ENCODE measurements at regions not wholly inside any gene's neighbourhood (a gene's known extent, or its start where the extent isn't known, plus 50 kb on each side); places are given as distances from the start of the nearest gene placed in this dataset.

DNA sequence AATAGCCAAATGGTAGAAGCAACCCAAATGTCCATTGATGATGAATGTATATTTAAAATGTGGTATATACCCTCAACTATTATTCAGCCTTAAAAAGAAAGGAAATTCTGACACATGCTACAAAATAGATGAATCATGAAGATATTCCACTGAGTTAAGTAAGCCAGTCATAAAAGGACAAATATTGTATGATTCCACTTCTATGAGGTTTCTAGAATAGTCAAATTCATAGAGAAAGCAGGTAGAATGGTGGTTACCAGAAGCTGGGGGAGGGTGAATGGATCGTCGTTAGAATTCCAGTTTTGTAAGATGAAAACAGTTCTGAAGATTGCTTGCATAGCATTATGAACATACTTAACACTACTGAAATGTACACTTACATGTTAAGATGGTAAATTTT lies 214.3 kb upstream of the MYLIP start:
- no peak for DNase-seq (ENCODE audit: low spot score)
- TF ChIP-seq, protein P1, sequence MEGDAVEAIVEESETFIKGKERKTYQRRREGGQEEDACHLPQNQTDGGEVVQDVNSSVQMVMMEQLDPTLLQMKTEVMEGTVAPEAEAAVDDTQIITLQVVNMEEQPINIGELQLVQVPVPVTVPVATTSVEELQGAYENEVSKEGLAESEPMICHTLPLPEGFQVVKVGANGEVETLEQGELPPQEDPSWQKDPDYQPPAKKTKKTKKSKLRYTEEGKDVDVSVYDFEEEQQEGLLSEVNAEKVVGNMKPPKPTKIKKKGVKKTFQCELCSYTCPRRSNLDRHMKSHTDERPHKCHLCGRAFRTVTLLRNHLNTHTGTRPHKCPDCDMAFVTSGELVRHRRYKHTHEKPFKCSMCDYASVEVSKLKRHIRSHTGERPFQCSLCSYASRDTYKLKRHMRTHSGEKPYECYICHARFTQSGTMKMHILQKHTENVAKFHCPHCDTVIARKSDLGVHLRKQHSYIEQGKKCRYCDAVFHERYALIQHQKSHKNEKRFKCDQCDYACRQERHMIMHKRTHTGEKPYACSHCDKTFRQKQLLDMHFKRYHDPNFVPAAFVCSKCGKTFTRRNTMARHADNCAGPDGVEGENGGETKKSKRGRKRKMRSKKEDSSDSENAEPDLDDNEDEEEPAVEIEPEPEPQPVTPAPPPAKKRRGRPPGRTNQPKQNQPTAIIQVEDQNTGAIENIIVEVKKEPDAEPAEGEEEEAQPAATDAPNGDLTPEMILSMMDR (conservative IDR thresholded peaks at IDR 0.05; ENCODE audit: low read length), result no peak
- no peak for TF ChIP-seq EZH2phosphoT487 (IDR thresholded peaks at IDR 0.05; ENCODE audit: borderline replicate concordance, low read depth, low read length)
- no peaks in the 10 kb centered on the region for H3K9me3 ChIP-seq (ENCODE audit: low read length)
- no TSS peak for BruUV-seq (replicated peaks)
- H3K4me1 ChIP-seq (ENCODE audit: insufficient read depth, low read length, poor library complexity, severe bottlenecking), result no peaks in the 10 kb centered on the region
- intact Hi-C loops (cut with micrococcal nuclease; ENCODE audit: unreplicated experiment), result no loop called here
- H3K4me3 ChIP-seq (ENCODE audit: low read depth, low read length, poor library complexity, severe bottlenecking), result no peak overlapping the region
- ChIA-PET CTCF (ENCODE audit: unreplicated experiment) (interaction anchor here (1.0 kb wide), 1 partner anchor 13 kb away, joined by 3 read pairs; no protein-coding TSS in a partner anchor), POLR2A (interaction anchor here (0.7 to 1.4 kb wide), 2 partner anchors 13 to 20 kb away, joined by 4 to 5 read pairs; no protein-coding TSS in a partner anchor)
- H3K36me3 ChIP-seq (ENCODE audit: insufficient read depth, low read length), result no peaks in the 10 kb centered on the region
- H2AFZ ChIP-seq (ENCODE audit: low read length), result no peak overlapping the region
- no peak overlapping the region for H3K4me2 ChIP-seq (ENCODE audit: low read length)
- no peak overlapping the region for H3K27ac ChIP-seq (ENCODE audit: low read depth, low read length, poor library complexity, severe bottlenecking)
- H3K9me2 ChIP-seq (ENCODE audit: insufficient read depth, low read length), result no peaks in the 10 kb centered on the region
- no peaks in the 10 kb centered on the region for H4K20me1 ChIP-seq (ENCODE audit: insufficient read depth, low read length)
- no peaks in the 10 kb centered on the region for H3K79me2 ChIP-seq (ENCODE audit: insufficient read depth, low read depth, low read length)

DNA sequence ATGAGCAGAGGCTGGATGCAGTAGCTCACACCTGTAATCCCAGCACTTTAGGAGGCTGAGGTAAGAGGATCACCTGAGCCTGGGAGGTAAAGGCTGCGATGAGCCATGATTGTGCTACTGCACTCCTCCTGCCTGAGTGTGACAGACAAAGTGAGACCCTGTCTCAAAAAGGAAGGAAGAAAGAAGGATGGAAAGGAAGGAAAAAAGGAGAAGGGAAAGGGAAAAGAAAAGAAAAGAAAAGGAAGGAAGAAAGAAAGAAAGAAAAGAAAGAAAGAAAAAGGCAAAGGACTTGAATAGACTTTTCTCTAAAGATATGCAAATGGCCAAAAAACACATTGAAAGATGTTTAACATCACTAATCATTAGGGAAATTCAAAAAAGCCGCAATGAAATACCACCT lies 215.3 kb upstream of the MYLIP start:
- Histone ChIP-seq H2AFZ (ENCODE audit: low read length) (no peak overlapping the region), H3K9me3 (ENCODE audit: low read length) (no peaks in the 10 kb centered on the region), H3K4me3 (ENCODE audit: low read depth, low read length, poor library complexity, severe bottlenecking) (no peak overlapping the region), H4K20me1 (ENCODE audit: insufficient read depth, low read length) (no peaks in the 10 kb centered on the region), H3K36me3 (ENCODE audit: insufficient read depth, low read length) (no peaks in the 10 kb centered on the region), H3K9me2 (ENCODE audit: insufficient read depth, low read length) (no peaks in the 10 kb centered on the region), H3K27ac (ENCODE audit: low read depth, low read length, poor library complexity, severe bottlenecking) (no peak overlapping the region), H3K79me2 (ENCODE audit: insufficient read depth, low read depth, low read length) (no peaks in the 10 kb centered on the region), H3K4me1 (ENCODE audit: insufficient read depth, low read length, poor library complexity, severe bottlenecking) (no peaks in the 10 kb centered on the region), H3K4me2 (ENCODE audit: low read length) (no peak overlapping the region)
- no peak for DNase-seq (ENCODE audit: low spot score)
- BruUV-seq (replicated peaks), result no TSS peak
- intact Hi-C loops (cut with micrococcal nuclease; ENCODE audit: unreplicated experiment), result no loop called here
- TF ChIP-seq EZH2phosphoT487 (IDR thresholded peaks at IDR 0.05; ENCODE audit: borderline replicate concordance, low read depth, low read length), result no peak
- TF ChIP-seq, protein P1 (conservative IDR thresholded peaks at IDR 0.05; ENCODE audit: low read length), result no peak
- POLR2A ChIA-PET, result interaction anchor here (0.7 kb wide), 2 partner anchors 19 to 128 kb away, joined by 3 to 4 read pairs; no protein-coding TSS in a partner anchor
- CTCF ChIA-PET (ENCODE audit: unreplicated experiment), result no interaction called here

DNA sequence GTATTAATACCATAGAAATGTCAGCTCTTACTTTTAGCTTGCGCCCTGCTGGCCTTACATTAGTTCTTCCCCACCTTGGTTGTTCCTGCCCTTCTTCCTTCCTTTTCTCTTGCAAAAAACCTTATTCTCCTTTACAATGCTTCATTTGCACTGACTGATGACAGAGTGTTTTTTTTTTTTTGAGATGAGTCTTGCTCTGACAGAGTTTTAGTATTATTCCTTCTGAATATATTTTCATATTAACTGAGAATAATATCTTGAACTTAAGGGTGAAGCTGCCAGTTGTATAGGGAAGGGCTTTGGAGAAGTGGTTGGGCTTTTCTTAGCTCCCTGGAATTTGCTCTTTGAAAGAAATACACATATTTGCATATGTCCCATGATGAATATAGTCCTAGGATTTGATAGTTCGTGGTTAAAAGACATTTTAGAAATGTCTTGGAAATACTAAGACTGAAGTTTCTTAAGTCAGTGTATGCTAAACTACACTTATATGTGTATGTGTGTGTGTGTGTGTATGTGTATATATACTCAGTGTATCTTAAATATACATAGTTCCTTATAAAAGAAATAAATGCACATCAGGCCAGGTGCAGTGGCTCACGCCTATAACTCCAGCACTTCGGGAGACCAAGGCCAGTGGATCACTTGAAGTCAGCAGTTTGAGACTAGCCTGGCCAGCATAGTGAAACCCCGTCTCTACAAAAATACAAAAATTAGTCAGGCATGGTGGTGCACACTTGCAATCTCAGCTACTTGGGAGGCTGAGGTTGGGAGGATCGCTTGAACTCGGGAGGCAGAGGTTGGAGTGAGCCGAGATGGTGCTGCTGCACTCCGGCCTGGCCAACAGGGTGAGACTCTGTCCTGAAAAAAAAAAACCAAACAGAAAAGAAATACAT lies 216.1 kb upstream of the MYLIP start:
- H3K27ac ChIP-seq (ENCODE audit: low read depth, low read length, poor library complexity, severe bottlenecking), result no peak overlapping the region
- H3K79me2 ChIP-seq (ENCODE audit: insufficient read depth, low read depth, low read length), result no peaks in the 10 kb centered on the region
- DNase-seq (ENCODE audit: low spot score), result no peak
- H3K4me3 ChIP-seq (ENCODE audit: low read depth, low read length, poor library complexity, severe bottlenecking), result no peak overlapping the region
- POLR2A ChIA-PET, result interaction anchor here (0.7 to 1.5 kb wide), 2 partner anchors 11 to 127 kb away, joined by 3 to 4 read pairs; no protein-coding TSS in a partner anchor
- no peaks in the 10 kb centered on the region for H3K9me3 ChIP-seq (ENCODE audit: low read length)
- H3K4me1 ChIP-seq (ENCODE audit: insufficient read depth, low read length, poor library complexity, severe bottlenecking), result peaks cover 3% of the 10 kb centered on the region
- H3K9me2 ChIP-seq (ENCODE audit: insufficient read depth, low read length), result no peaks in the 10 kb centered on the region
- CTCF ChIA-PET (ENCODE audit: unreplicated experiment), result no interaction called here
- intact Hi-C loops (cut with micrococcal nuclease; ENCODE audit: unreplicated experiment), result no loop called here
- BruUV-seq (replicated peaks), result no TSS peak
- H2AFZ ChIP-seq (ENCODE audit: low read length), result no peak overlapping the region
- TF ChIP-seq, protein P1 (conservative IDR thresholded peaks at IDR 0.05; ENCODE audit: low read length), result no peak
- no peak for TF ChIP-seq EZH2phosphoT487 (IDR thresholded peaks at IDR 0.05; ENCODE audit: borderline replicate concordance, low read depth, low read length)
- H3K36me3 ChIP-seq (ENCODE audit: insufficient read depth, low read length), result no peaks in the 10 kb centered on the region
- H4K20me1 ChIP-seq (ENCODE audit: insufficient read depth, low read length), result no peaks in the 10 kb centered on the region
- no peak overlapping the region for H3K4me2 ChIP-seq (ENCODE audit: low read length)

Data from OCI-LY7 (cell line).